HFFc6 (cell line): ENCODE measurements at regions not wholly inside any gene's neighbourhood (a gene's known extent, or its start where the extent isn't known, plus 50 kb on each side); places are given as distances from the start of the nearest gene placed in this dataset.
A peak's percentile ranks its signal among the peaks of the same experiment; 100 is the strongest.

ENCODE experiments used
- DNase-seq: peaks from one replicate; pipeline ENCODE4 v3.0.0-alpha.2; 2018
- H3K27ac Mint-ChIP-seq: 2 replicates; pipeline ENCODE4 v1.8.0; 2020; ENCODE audit warnings: mild to moderate bottlenecking, mixed read lengths
- H3K27me3 Mint-ChIP-seq: 2 replicates; pipeline ENCODE4 v1.8.0; 2021; ENCODE audit warnings: mild to moderate bottlenecking, moderate library complexity, mixed read lengths; ENCODE audit not compliant: insufficient read depth
- H3K36me3 Mint-ChIP-seq: 2 replicates; pipeline ENCODE4 v1.8.0; 2021; ENCODE audit warnings: low read depth, mixed read lengths
- H3K4me1 Mint-ChIP-seq: 2 replicates; pipeline ENCODE4 v1.8.0; 2020; ENCODE audit warnings: low read depth, mixed read lengths
- H3K4me3 Mint-ChIP-seq: 2 replicates; pipeline ENCODE4 v1.8.0; 2020; ENCODE audit warnings: mild to moderate bottlenecking, moderate library complexity, mixed read lengths
- H3K9me3 Mint-ChIP-seq: 2 replicates; pipeline ENCODE4 v1.8.0; 2020; ENCODE audit warnings: mild to moderate bottlenecking, mixed read lengths
- TF ChIP-seq, protein P1 (sequence below): fragments of 200-600 bp; sonication (generic); IDR thresholded peaks from 2 replicates; pipeline ENCODE4 v1.5.0; 2021; ENCODE audit warnings: antibody characterized with exemption, mild to moderate bottlenecking

DNA sequence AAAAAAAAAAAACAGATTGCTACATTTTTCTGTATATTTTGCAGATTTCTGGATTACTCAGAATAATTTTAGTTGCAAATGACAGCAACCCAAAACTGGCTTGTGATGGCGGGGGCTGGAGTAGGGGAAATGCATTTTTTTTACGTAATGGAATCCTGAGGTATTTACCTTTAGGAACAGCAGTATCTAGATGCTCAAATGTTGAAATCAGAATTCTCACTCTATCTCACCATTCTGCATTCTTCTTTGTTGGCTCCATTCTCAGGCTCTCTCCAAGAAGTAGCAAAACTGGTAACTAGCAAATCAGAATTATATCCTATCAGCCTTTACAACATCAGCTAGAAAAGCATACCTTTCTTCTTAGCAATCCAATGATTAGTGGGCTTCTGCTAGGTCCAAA, 554.3 kb downstream of the PRELID2 start:
- Mint-ChIP-seq H3K27ac (no peak overlapping the region), H3K36me3 (no peaks in the 10 kb centered on the region), H3K4me1 (peaks cover 12% of the 10 kb centered on the region), H3K9me3 (no peaks in the 10 kb centered on the region), H3K27me3 (no peaks in the 10 kb centered on the region), H3K4me3 (no peak overlapping the region)
- TF ChIP-seq, protein P1, sequence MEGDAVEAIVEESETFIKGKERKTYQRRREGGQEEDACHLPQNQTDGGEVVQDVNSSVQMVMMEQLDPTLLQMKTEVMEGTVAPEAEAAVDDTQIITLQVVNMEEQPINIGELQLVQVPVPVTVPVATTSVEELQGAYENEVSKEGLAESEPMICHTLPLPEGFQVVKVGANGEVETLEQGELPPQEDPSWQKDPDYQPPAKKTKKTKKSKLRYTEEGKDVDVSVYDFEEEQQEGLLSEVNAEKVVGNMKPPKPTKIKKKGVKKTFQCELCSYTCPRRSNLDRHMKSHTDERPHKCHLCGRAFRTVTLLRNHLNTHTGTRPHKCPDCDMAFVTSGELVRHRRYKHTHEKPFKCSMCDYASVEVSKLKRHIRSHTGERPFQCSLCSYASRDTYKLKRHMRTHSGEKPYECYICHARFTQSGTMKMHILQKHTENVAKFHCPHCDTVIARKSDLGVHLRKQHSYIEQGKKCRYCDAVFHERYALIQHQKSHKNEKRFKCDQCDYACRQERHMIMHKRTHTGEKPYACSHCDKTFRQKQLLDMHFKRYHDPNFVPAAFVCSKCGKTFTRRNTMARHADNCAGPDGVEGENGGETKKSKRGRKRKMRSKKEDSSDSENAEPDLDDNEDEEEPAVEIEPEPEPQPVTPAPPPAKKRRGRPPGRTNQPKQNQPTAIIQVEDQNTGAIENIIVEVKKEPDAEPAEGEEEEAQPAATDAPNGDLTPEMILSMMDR, result no peak
- no peak for DNase-seq

GRCh38 chr5:145280214-145280613, 554.9 kb downstream of the PRELID2 start:
- Mint-ChIP-seq H3K27ac (no peak overlapping the region), H3K4me1 (peaks cover 13% of the 10 kb centered on the region), H3K36me3 (no peaks in the 10 kb centered on the region), H3K27me3 (no peaks in the 10 kb centered on the region), H3K9me3 (no peaks in the 10 kb centered on the region), H3K4me3 (no peak overlapping the region)
- no peak for DNase-seq
- TF ChIP-seq, protein P1, result no peak

DNA sequence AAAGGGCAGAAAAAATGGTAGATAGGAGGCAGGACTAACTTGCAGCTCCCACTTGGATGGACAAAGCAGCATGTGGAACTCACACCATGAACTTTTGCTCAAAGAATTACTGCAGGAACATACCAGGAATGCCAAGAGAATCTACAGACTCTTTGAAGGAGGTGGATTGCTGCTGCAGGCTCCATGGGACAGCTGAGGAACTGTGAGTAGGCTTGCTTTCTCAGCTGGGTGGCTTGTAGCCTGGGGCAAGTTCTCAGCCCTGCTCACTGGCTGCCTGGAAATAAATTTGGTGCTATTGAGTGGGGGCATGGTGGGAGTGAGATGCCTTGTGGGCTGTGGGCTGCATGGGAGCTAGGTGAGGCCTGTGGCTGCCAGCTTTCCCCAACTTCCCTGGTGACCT, 574.5 kb downstream of the PRELID2 start:
- Mint-ChIP-seq H3K4me1 (no peaks in the 10 kb centered on the region), H3K27me3 (no peaks in the 10 kb centered on the region), H3K9me3 (no peaks in the 10 kb centered on the region; the same call in 1 of the 2 replicates), H3K36me3 (peaks cover 25% of the 10 kb centered on the region), H3K27ac (no peak overlapping the region), H3K4me3 (no peak overlapping the region)
- TF ChIP-seq, protein P1, result no peak
- no peak for DNase-seq

DNA sequence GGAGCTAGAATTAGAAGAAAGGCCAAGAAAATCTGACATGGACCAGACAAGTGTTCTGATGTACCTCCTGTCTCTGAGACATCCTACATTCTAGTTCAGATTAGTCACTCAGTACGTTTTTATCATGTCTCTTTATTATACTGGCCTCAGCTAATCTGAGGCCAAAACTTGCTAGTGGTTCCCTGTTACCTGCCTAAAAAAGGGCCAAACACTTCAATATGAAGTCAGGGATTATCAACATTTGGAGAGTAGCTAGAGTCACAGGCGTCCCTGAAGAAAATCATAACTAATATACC, 587.4 kb downstream of the PRELID2 start:
- H3K4me3 Mint-ChIP-seq, result no peak overlapping the region
- peaks cover 66% of the 10 kb centered on the region for H3K4me1 Mint-ChIP-seq
- H3K36me3 Mint-ChIP-seq, result no peaks in the 10 kb centered on the region
- no peaks in the 10 kb centered on the region for H3K27me3 Mint-ChIP-seq
- TF ChIP-seq, protein P1, result no peak
- H3K9me3 Mint-ChIP-seq, result no peaks in the 10 kb centered on the region
- peak overlapping the region; percentile 91 for H3K27ac Mint-ChIP-seq
- DNase-seq, result no peak

GRCh38 chr5:145246961-145247744, 588.0 kb downstream of the PRELID2 start:
- no peaks in the 10 kb centered on the region for H3K36me3 Mint-ChIP-seq
- peak overlapping the region; percentile 91 for H3K27ac Mint-ChIP-seq
- peaks cover 71% of the 10 kb centered on the region for H3K4me1 Mint-ChIP-seq
- peak overlapping the region; percentile 35 for H3K4me3 Mint-ChIP-seq
- H3K9me3 Mint-ChIP-seq, result no peaks in the 10 kb centered on the region
- DNase-seq, result peak; percentile 37
- TF ChIP-seq, protein P1, result no peak
- no peaks in the 10 kb centered on the region for H3K27me3 Mint-ChIP-seq
